Natural killer cell (primary cell): ENCODE measurements at regions not wholly inside any gene's neighbourhood (a gene's known extent, or its start where the extent isn't known, plus 50 kb on each side); places are given as distances from the start of the nearest gene placed in this dataset.

Experiments
- ATAC-seq, 3 donors: fragments of 150-1000 bp in 2 of 3; fragments of 200-7000 bp in 1 of 3; cut with Tn5 transposase; 1 replicate in 1 of 3; 2 replicates in 2 of 3; pipeline ENCODE4 v1.10.0; 2021; ENCODE audit warnings: mild to moderate bottlenecking in 2 of 3, moderate library complexity in 2 of 3
- DNase-seq, 2 donors: peaks; one replicate each; pipeline versions ENCODE4 v3.0.0 to v3.0.0-alpha.2; 2013 to 2021; ENCODE audit warnings: mixed read lengths in 1 of 2
- H3K27ac ChIP-seq: one replicate; pipeline ENCODE4 v1.5.1; 2013; ENCODE audit warnings: mild to moderate bottlenecking, low read length
- H3K27me3 ChIP-seq: one replicate; pipeline ENCODE4 v1.6.1; 2013; ENCODE audit warnings: low read length; ENCODE audit not compliant: control insufficient read depth, insufficient read depth
- H3K36me3 ChIP-seq: one replicate; pipeline ENCODE4 v1.6.1; 2013; ENCODE audit warnings: low read length; ENCODE audit not compliant: control insufficient read depth, insufficient read depth
- H3K4me1 ChIP-seq: one replicate; pipeline ENCODE4 v1.6.1; 2013; ENCODE audit warnings: low read length; ENCODE audit not compliant: control insufficient read depth, insufficient read depth
- H3K4me3 ChIP-seq: one replicate; pipeline ENCODE4 v1.5.1; 2013; ENCODE audit warnings: low read length
- H3K9me3 ChIP-seq: one replicate; pipeline ENCODE4 v1.6.1; 2013; ENCODE audit warnings: low read length; ENCODE audit not compliant: control insufficient read depth, insufficient read depth
- H3K27ac Mint-ChIP-seq, 2 donors: one replicate each; pipeline ENCODE4 v1.8.0; 2022; ENCODE audit warnings: mild to moderate bottlenecking in 2 of 2, mixed read lengths in 2 of 2, moderate library complexity in 1 of 2
- H3K27me3 Mint-ChIP-seq, 2 donors: one replicate each; pipeline ENCODE4 v1.8.0; 2022; ENCODE audit warnings: low read depth in 2 of 2, mixed read lengths in 2 of 2
- H3K36me3 Mint-ChIP-seq: one replicate; pipeline ENCODE4 v1.8.0; 2022; ENCODE audit warnings: mixed read lengths
- H3K4me1 Mint-ChIP-seq, 2 donors: one replicate each; pipeline ENCODE4 v1.8.0; 2022; ENCODE audit warnings: mixed read lengths in 2 of 2
- H3K4me3 Mint-ChIP-seq: one replicate; pipeline ENCODE4 v1.8.0; 2022; ENCODE audit warnings: mild to moderate bottlenecking, moderate library complexity, mixed read lengths
- H3K9me3 Mint-ChIP-seq, 2 donors: one replicate each; pipeline ENCODE4 v1.8.0; 2022; ENCODE audit warnings: mixed read lengths in 2 of 2
- WGBS: methylation state at CpG from one replicate; pipeline ENCODE4 v1.1.7; 2013; ENCODE audit warnings: missing lambda C conversion rate; ENCODE audit not compliant: insufficient coverage; 5-methylcytosine and 5-hydroxymethylcytosine counted together
- intact Hi-C: fragments of 100-400 bp; cut with micrococcal nuclease; formaldehyde crosslinking; loops from one replicate; pipeline ENCODE4 v1.14.2; 2022
- TF ChIP-seq, protein P1 (sequence below): fragments of 200-600 bp; IDR thresholded peaks from one replicate; pipeline ENCODE4 v1.8.0; 2022; ENCODE audit warnings: antibody characterized with exemption

DNA sequence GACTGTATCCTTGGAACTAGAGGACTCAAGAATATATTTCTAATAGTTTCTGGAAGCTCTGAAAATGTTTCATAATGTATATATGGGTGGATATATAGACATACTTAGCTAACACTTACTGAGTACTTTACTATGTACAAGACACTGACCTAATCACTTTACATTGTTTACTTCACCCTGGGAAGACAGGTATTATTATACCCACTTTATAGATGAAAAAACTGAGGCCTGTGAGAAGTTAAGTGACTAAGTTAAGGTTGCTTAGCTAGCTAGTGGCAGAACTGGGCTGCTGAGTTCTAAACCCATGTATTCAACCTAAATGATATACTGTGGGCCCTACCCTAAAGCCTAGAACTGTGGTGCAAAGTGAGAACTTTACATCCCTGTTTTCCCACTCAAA lies 79.1 kb upstream of the SSTR1 start:
- ATAC-seq: no peak
- Mint-ChIP-seq H3K4me3 (no peak overlapping the region), H3K9me3 (no peaks in the 10 kb centered on the region), H3K36me3 (no peaks in the 10 kb centered on the region), H3K27ac (no peak overlapping the region), H3K27me3 (no peaks in the 10 kb centered on the region), H3K4me1 (peaks cover 32 to 41% of the 10 kb centered on the region in 2 donors)
- Histone ChIP-seq H3K27me3 (no peaks in the 10 kb centered on the region), H3K4me1 (peaks cover 4% of the 10 kb centered on the region), H3K27ac (no peak overlapping the region), H3K9me3 (no peaks in the 10 kb centered on the region), H3K36me3 (no peaks in the 10 kb centered on the region), H3K4me3 (no peak overlapping the region)
- DNase-seq: no peak
- TF ChIP-seq, protein P1, sequence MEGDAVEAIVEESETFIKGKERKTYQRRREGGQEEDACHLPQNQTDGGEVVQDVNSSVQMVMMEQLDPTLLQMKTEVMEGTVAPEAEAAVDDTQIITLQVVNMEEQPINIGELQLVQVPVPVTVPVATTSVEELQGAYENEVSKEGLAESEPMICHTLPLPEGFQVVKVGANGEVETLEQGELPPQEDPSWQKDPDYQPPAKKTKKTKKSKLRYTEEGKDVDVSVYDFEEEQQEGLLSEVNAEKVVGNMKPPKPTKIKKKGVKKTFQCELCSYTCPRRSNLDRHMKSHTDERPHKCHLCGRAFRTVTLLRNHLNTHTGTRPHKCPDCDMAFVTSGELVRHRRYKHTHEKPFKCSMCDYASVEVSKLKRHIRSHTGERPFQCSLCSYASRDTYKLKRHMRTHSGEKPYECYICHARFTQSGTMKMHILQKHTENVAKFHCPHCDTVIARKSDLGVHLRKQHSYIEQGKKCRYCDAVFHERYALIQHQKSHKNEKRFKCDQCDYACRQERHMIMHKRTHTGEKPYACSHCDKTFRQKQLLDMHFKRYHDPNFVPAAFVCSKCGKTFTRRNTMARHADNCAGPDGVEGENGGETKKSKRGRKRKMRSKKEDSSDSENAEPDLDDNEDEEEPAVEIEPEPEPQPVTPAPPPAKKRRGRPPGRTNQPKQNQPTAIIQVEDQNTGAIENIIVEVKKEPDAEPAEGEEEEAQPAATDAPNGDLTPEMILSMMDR: no peak
- intact Hi-C loops: no loop called here

DNA sequence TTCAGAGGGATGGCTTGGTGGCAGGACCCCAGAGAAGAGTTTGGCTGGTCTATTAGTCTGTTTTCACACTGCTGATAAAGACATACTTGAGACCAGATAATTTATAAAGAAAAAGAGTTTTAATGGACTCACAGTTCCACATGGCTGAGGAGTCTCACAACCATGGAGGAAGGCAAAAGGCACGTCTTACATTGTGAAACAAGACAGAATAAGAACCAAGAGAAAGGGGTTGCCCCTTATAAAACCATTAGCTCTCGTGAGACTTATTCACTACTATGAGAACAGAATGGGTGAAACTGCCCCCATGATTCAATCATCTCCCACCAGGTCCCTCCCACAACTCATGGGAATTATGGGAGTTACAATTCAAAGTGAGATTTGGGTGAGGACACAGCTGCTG lies 78.5 kb upstream of the SSTR1 start:
- Histone ChIP-seq H3K4me3 (no peak overlapping the region), H3K9me3 (no peaks in the 10 kb centered on the region), H3K36me3 (no peaks in the 10 kb centered on the region), H3K27me3 (no peaks in the 10 kb centered on the region), H3K27ac (no peak overlapping the region), H3K4me1 (peaks cover 4% of the 10 kb centered on the region)
- 86% methylated on average over 2 of the region's 2 CpGs for WGBS
- Mint-ChIP-seq H3K9me3 (no peaks in the 10 kb centered on the region), H3K4me3 (no peak overlapping the region), H3K27me3 (no peaks in the 10 kb centered on the region), H3K27ac (no peak overlapping the region), H3K4me1 (peaks cover 27 to 36% of the 10 kb centered on the region in 2 donors), H3K36me3 (no peaks in the 10 kb centered on the region)
- intact Hi-C loops: no loop called here
- DNase-seq (no peak), ATAC-seq (no peak)
- TF ChIP-seq, protein P1: no peak

DNA sequence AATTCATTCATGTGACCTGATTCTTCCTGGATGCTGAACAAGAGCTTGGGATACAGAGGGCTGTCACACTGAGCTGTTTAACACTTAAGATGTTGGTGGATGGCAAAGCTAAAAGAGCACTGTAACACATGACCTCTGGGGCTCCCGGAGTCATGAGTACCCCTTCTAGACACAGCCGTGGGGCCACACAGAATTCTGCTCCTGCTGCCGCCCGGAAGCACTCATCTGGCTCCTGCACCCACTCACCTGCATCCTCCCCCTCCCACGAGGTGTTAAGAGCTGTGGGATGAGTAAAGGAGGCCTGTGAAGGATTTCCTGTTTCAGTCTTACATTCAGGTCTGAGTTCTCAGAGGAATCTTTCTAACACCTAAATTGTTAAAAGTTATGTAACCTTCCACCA lies 78.0 kb upstream of the SSTR1 start:
- 84% methylated on average over 2 of the region's 5 CpGs for WGBS
- Histone ChIP-seq H3K36me3 (no peaks in the 10 kb centered on the region), H3K4me1 (peaks cover 4% of the 10 kb centered on the region), H3K9me3 (no peaks in the 10 kb centered on the region), H3K27ac (no peak overlapping the region), H3K27me3 (no peaks in the 10 kb centered on the region), H3K4me3 (no peak overlapping the region)
- Mint-ChIP-seq H3K27me3 (no peaks in the 10 kb centered on the region), H3K4me1 (peaks cover 22 to 30% of the 10 kb centered on the region in 2 donors), H3K27ac (peak overlapping the region in 1 of 2 donors; percentile 16), H3K36me3 (no peaks in the 10 kb centered on the region), H3K4me3 (no peak overlapping the region), H3K9me3 (no peaks in the 10 kb centered on the region)
- ATAC-seq: no peak
- intact Hi-C loops: no loop called here
- TF ChIP-seq, protein P1: no peak
- DNase-seq: peak in 1 of 2 donors; percentile 30

DNA sequence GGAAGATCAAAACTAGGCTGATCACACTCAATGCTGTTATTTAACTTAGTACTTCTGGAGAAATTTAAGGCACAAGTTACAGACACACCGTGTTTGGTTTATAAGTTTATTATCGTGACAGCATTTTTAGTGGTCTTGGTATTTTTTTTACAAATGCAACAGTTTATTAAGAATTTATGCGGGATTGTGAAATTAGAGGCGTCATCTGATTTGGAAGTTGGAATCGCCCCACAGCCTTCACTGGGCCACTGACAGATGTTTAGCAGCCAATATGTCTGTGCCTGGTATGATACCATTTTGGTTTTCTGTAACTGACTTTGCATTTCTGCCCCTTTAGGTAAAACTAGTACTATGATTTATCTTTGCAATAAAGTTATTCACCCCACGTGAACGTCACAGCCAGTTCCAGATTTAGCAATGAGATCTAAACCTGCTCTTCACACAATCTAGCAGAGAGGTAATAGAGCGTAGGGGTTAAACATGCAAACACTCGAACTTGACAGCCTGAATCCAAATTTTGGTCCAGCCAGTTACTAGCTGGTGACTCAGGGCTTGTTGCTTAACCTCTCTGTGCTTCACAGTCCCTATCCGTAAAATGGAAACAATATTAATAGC lies 73.2 kb upstream of the SSTR1 start:
- H3K9me3 ChIP-seq: no peaks in the 10 kb centered on the region
- Mint-ChIP-seq H3K27me3 (peaks cover 0 to 8% of the 10 kb centered on the region in 2 donors), H3K36me3 (no peaks in the 10 kb centered on the region), H3K4me3 (no peak overlapping the region), H3K9me3 (no peaks in the 10 kb centered on the region), H3K4me1 (peaks cover 5 to 10% of the 10 kb centered on the region in 2 donors), H3K27ac (no peak overlapping the region)
- no peak for DNase-seq
- intact Hi-C loops: no loop called here
- H3K27me3 ChIP-seq: no peaks in the 10 kb centered on the region
- 95% methylated on average over 9 of the region's 10 CpGs for WGBS
- no peak overlapping the region for H3K27ac ChIP-seq
- no peak overlapping the region for H3K4me3 ChIP-seq
- TF ChIP-seq, protein P1: no peak
- ATAC-seq: no peak
- no peaks in the 10 kb centered on the region for H3K4me1 ChIP-seq
- H3K36me3 ChIP-seq: no peaks in the 10 kb centered on the region
